ENCODE measurements at regions not wholly inside any gene's neighbourhood (a gene's known extent, or its start where the extent isn't known, plus 50 kb on each side); places are given as distances from the start of the nearest gene placed in this dataset.

DNA sequence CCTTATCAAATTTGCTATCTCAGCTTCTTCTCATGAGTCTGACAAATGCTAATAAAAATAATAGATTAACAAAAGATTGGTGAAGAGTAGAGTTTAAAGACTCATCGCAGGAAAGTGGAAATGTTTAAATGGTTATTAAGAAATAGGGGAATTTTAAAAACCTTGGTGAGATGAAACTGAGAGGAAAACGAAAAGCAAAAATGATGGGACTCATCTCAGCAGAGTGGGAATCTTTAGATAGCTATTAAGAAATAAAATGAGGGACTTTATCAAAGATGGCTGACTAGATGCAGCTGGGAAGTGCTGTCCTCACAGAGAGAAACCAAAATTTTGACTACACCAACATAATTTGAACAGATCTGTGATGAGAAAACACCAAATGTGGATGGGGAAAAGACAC is 79.2 kb upstream of the CD163 start:
- H3K36me3 ChIP-seq = no peaks in the 10 kb centered on the region
- no peak overlapping the region for H3K27ac ChIP-seq
- 73 to 83% methylated on average over 2 of the region's 2 CpGs for WGBS, 2 donors (ENCODE audit: low coverage in 1 of 2)
- no peak for TF ChIP-seq CTCF (IDR thresholded peaks at IDR 0.05)
- no peak for TF ChIP-seq POLR2AphosphoS5 (IDR thresholded peaks at IDR 0.05)
- no peak for TF ChIP-seq POLR2A (IDR thresholded peaks at IDR 0.05)
- no peak for TF ChIP-seq EP300 (IDR thresholded peaks at IDR 0.05; ENCODE audit: low read depth)
- H3K4me3 ChIP-seq = no peak overlapping the region
- no peaks in the 10 kb centered on the region for H3K9me3 ChIP-seq
- H3K27me3 ChIP-seq = no peaks in the 10 kb centered on the region
- intact Hi-C loops (cut with DNase I; ENCODE audit: low total_unique reads) = no loop called here
- no peaks in the 10 kb centered on the region for H3K4me1 ChIP-seq
- DNase-seq = no peak
- in situ Hi-C loops (cut with MboI; ENCODE audit: low pct_ligation_motif_present in 1 of 4, low pct_unique_long_range_greater_than_20kb in 1 of 4, low sequenced_read_pairs in 3 of 4) = no loop called here

DNA sequence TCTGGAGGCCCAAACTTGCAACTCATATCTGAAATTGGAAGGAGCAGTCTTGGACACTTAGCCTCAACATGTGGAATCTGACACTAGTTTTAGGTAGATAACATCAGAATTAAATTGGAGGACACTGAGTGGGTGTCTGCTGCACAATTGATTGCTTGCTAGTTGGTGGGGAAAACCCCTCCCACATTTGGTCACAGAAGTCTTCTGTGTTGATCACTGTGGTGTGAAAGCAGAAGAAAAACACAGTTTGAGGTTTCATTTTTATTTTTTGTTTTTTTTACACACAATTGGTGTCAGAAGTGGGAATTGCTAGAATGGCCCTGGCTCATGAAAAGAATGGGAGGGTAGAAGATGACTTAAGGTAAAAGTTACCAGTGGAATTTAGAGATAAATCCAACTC is 78.0 kb upstream of the CD163 start:
- Histone ChIP-seq H3K36me3 (no peaks in the 10 kb centered on the region), H3K4me3 (no peak overlapping the region), H3K27me3 (no peaks in the 10 kb centered on the region), H3K9me3 (no peaks in the 10 kb centered on the region), H3K4me1 (no peaks in the 10 kb centered on the region), H3K27ac (no peak overlapping the region)
- no peak for DNase-seq
- intact Hi-C loops (cut with DNase I; ENCODE audit: low total_unique reads) = no loop called here
- in situ Hi-C loops (cut with MboI; ENCODE audit: low pct_ligation_motif_present in 1 of 4, low pct_unique_long_range_greater_than_20kb in 1 of 4, low sequenced_read_pairs in 3 of 4) = no loop called here
- TF ChIP-seq POLR2A (IDR thresholded peaks at IDR 0.05) (no peak), POLR2AphosphoS5 (IDR thresholded peaks at IDR 0.05) (no peak), CTCF (IDR thresholded peaks at IDR 0.05) (no peak), EP300 (IDR thresholded peaks at IDR 0.05; ENCODE audit: low read depth) (no peak)

GRCh38 chr12:7581046-7581445 is 77.5 kb upstream of the CD163 start:
- WGBS, 2 donors (ENCODE audit: low coverage in 1 of 2) = 38% methylated on average over 2 of the region's 2 CpGs; no CpG with 5 or more reads in 1 of the 2 donors
- H3K27ac ChIP-seq = no peak overlapping the region
- in situ Hi-C loops (cut with MboI; ENCODE audit: low pct_ligation_motif_present in 1 of 4, low pct_unique_long_range_greater_than_20kb in 1 of 4, low sequenced_read_pairs in 3 of 4) = no loop called here
- H3K9me3 ChIP-seq = no peaks in the 10 kb centered on the region
- no peaks in the 10 kb centered on the region for H3K4me1 ChIP-seq
- DNase-seq = no peak
- no peak overlapping the region for H3K4me3 ChIP-seq
- no peaks in the 10 kb centered on the region for H3K36me3 ChIP-seq
- intact Hi-C loops (cut with DNase I; ENCODE audit: low total_unique reads) = no loop called here
- TF ChIP-seq POLR2A (IDR thresholded peaks at IDR 0.05) (no peak), CTCF (IDR thresholded peaks at IDR 0.05) (no peak), EP300 (IDR thresholded peaks at IDR 0.05; ENCODE audit: low read depth) (no peak), POLR2AphosphoS5 (IDR thresholded peaks at IDR 0.05) (no peak)
- H3K27me3 ChIP-seq = no peaks in the 10 kb centered on the region

DNA sequence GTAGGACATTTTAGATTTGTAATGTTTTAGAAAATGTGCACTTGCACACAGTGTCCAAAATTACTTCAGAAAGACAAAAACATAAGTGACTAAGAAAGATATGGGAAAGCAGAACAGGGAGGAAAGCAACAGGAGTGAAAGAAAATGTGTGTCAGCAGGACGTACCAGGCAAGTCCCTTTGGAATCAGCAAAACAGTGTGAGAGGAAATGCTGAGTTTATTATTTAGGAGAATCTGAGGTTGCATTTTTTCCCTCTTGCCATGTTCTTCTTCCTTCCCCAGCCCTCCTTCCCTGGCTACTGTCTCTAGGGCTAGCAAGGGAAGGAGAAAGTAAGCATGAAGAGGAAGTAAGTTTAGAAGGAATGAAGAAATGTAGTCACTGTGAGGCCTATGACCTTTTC is 67.7 kb upstream of the CD163 start:
- TF ChIP-seq POLR2AphosphoS5 (IDR thresholded peaks at IDR 0.05) = no peak
- TF ChIP-seq POLR2A (IDR thresholded peaks at IDR 0.05) = peak; percentile 13
- peak overlapping the region in 1 of 4 donors; percentile 33 for H3K27ac ChIP-seq
- intact Hi-C loops (cut with DNase I; ENCODE audit: low total_unique reads) = no loop called here
- no peak for DNase-seq
- no peak overlapping the region for H3K4me3 ChIP-seq
- 20 to 46% methylated on average over 1 of the region's 1 CpG for WGBS, 2 donors (ENCODE audit: low coverage in 1 of 2)
- in situ Hi-C loops (cut with MboI; ENCODE audit: low pct_ligation_motif_present in 1 of 4, low pct_unique_long_range_greater_than_20kb in 1 of 4, low sequenced_read_pairs in 3 of 4) = no loop called here
- H3K36me3 ChIP-seq = no peaks in the 10 kb centered on the region
- H3K9me3 ChIP-seq = no peaks in the 10 kb centered on the region
- no peaks in the 10 kb centered on the region for H3K27me3 ChIP-seq
- H3K4me1 ChIP-seq = no peaks in the 10 kb centered on the region

DNA sequence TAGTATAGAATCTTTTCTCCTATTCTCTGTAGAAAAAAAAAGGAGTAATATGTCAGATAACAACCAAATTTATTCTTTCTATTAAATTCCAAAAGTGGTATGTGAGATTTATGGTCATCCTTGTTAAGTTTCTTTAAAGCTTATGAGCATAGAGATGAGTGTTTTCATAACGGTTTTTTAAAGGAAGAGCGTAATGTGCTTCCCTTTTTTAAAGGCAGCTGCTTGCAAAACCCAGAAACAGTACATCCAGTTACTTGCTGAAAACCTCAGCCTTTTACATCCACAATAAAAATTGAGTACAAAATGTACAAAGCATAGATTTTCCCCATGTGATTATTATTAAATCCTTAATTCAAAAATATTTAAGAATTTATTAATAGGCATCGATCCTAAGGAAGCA is 53.6 kb upstream of the CD163 start:
- H3K27ac ChIP-seq = peak overlapping the region in 2 of 4 donors; percentile 42 to 60
- in situ Hi-C loops (cut with MboI; ENCODE audit: low pct_ligation_motif_present in 1 of 4, low pct_unique_long_range_greater_than_20kb in 1 of 4, low sequenced_read_pairs in 3 of 4) = no loop called here
- 51 to 56% methylated on average over 3 of the region's 3 CpGs for WGBS, 2 donors (ENCODE audit: low coverage in 1 of 2)

More for the DNA sequence above, 53.6 kb upstream of the CD163 start:
- no peak for DNase-seq
- intact Hi-C loops (cut with DNase I; ENCODE audit: low total_unique reads) = no loop called here
- Histone ChIP-seq H3K4me3 (no peak overlapping the region), H3K27me3 (no peaks in the 10 kb centered on the region), H3K9me3 (no peaks in the 10 kb centered on the region), H3K4me1 (no peaks in the 10 kb centered on the region), H3K36me3 (no peaks in the 10 kb centered on the region)
- TF ChIP-seq POLR2A (IDR thresholded peaks at IDR 0.05) (no peak), EP300 (IDR thresholded peaks at IDR 0.05; ENCODE audit: low read depth) (peak; percentile 79), POLR2AphosphoS5 (IDR thresholded peaks at IDR 0.05) (no peak), CTCF (IDR thresholded peaks at IDR 0.05) (no peak)
